ENCODE measurements at regions not wholly inside any gene's neighbourhood (a gene's known extent, or its start where the extent isn't known, plus 50 kb on each side); places are given as distances from the start of the nearest gene placed in this dataset.

- TF ChIP-seq EZH2 (IDR thresholded peaks at IDR 0.05; ENCODE audit: borderline replicate concordance, low read depth, low read length, poor library complexity, severe bottlenecking) (no peak), CTCF (conservative IDR thresholded peaks at IDR 0.05; ENCODE audit: low read depth, low read length) (no peak)
Observed at GRCh38 chr12:131487388-131488124, 223.3 kb upstream of the SFSWAP start.
